CD4-positive, alpha-beta T cell (primary cell): ENCODE measurements at regions not wholly inside any gene's neighbourhood (a gene's known extent, or its start where the extent isn't known, plus 50 kb on each side); places are given as distances from the start of the nearest gene placed in this dataset.

Experiments
- ATAC-seq: fragments of 200-7000 bp; cut with Tn5 transposase; one replicate; pipeline ENCODE4 v1.10.0; 2022; ENCODE audit warnings: mild to moderate bottlenecking; ENCODE audit not compliant: poor library complexity
- CTCF ChIA-PET: fragments of 350-600 bp; sonication (Branson Sonifier 250); formaldehyde crosslinking; loops from one replicate; lab custom pipeline; 2021; ENCODE audit warnings: antibody characterized with exemption, inconsistent platforms; lab: Charles Lee
- POLR2A ChIA-PET: fragments of 350-600 bp; sonication (Branson Sonifier 250); formaldehyde crosslinking; loops from one replicate; lab custom pipeline; 2021; ENCODE audit warnings: antibody characterized with exemption, inconsistent platforms; lab: Charles Lee
- DNase-seq, 14 experiments: peaks; one replicate each; pipeline ENCODE4 v3.0.0-alpha.2; 2013 to 2020; ENCODE audit warnings: mixed read lengths in 2 of 14
- H3K27ac ChIP-seq, 2 donors: one replicate each; pipeline versions ENCODE4 v1.5.1 to v1.7.0; 2013; ENCODE audit warnings: low read length in 2 of 2, low read depth in 1 of 2, mild to moderate bottlenecking in 1 of 2
- H3K27me3 ChIP-seq, 2 experiments: 1 replicate in 1 of 2; 2 replicates in 1 of 2; pipeline versions ENCODE4 v1.6.1 to v1.7.0; 2013; ENCODE audit warnings: low read length in 2 of 2, control low read depth in 1 of 2, mild to moderate bottlenecking in 1 of 2, moderate library complexity in 1 of 2; ENCODE audit not compliant: insufficient read depth in 2 of 2, control insufficient read depth in 1 of 2
- H3K36me3 ChIP-seq: one replicate; pipeline ENCODE4 v1.6.1; 2013; ENCODE audit warnings: low read length, control low read depth; ENCODE audit not compliant: insufficient read depth
- H3K4me1 ChIP-seq: one replicate; pipeline ENCODE4 v1.6.1; 2013; ENCODE audit warnings: low read length, control low read depth; ENCODE audit not compliant: insufficient read depth
- H3K4me3 ChIP-seq: one replicate; pipeline ENCODE4 v1.5.1; 2013; ENCODE audit warnings: mild to moderate bottlenecking, low read length, moderate library complexity
- H3K9me3 ChIP-seq, 2 experiments: 1 replicate in 1 of 2; 2 replicates in 1 of 2; pipeline versions ENCODE4 v1.6.1 to v1.7.0; 2013; ENCODE audit warnings: low read length in 2 of 2, mild to moderate bottlenecking in 2 of 2, control low read depth in 1 of 2, moderate library complexity in 1 of 2; ENCODE audit not compliant: control insufficient read depth in 1 of 2, insufficient read depth in 1 of 2
- H3K27ac Mint-ChIP-seq: one replicate; pipeline ENCODE4 v1.8.0; 2020; ENCODE audit warnings: mixed read lengths
- H3K27me3 Mint-ChIP-seq: one replicate; pipeline ENCODE4 v1.8.0; 2021; ENCODE audit warnings: mixed read lengths
- H3K36me3 Mint-ChIP-seq: one replicate; pipeline ENCODE4 v1.8.0; 2021; ENCODE audit warnings: low read depth, mixed read lengths
- H3K4me1 Mint-ChIP-seq: one replicate; pipeline ENCODE4 v1.8.0; 2021; ENCODE audit warnings: low read depth, mixed read lengths
- H3K4me3 Mint-ChIP-seq: one replicate; pipeline ENCODE4 v1.8.0; 2020; ENCODE audit warnings: mild to moderate bottlenecking, mixed read lengths
- H3K9me3 Mint-ChIP-seq: one replicate; pipeline ENCODE4 v1.8.0; 2020; ENCODE audit warnings: mixed read lengths
- CTCF ChIP-seq: fragments of 200-600 bp; IDR thresholded peaks from one replicate; pipeline ENCODE4 v1.8.0; 2022; ENCODE audit warnings: antibody characterized with exemption, mild to moderate bottlenecking
- intact Hi-C, 2 experiments: fragments of 100-400 bp; cut with DNase I in 1 of 2; cut with micrococcal nuclease in 1 of 2; formaldehyde crosslinking; loops; one replicate each; pipeline versions ENCODE4 v1.15.1 to v1.9.0; 2023 to 2025; cut with DNase I, micrococcal nuclease

DNA sequence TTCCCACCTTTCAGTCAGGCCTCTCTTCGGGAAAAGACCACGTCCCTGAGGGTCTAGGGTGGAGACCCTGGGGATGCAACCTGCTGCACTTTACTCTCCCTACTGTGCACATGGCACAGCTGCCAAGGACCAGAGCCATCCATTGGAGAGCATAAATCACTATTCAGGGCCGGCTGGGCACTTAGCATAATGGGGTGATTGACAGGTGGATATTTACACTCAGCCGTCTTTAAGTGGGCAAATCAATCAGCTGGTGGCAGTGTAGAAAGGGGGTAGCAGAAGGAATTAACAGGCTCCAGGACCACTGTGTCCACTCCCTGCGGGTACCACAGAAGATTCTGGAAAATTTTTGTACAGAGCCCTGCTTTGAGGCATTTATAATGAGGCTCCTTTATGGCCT, 87.3 kb upstream of the IRX6 start:
- no peak for TF ChIP-seq CTCF
- Mint-ChIP-seq H3K4me1 (no peaks in the 10 kb centered on the region), H3K27me3 (peaks cover 35% of the 10 kb centered on the region), H3K9me3 (no peaks in the 10 kb centered on the region), H3K4me3 (no peak overlapping the region), H3K27ac (no peak overlapping the region), H3K36me3 (no peaks in the 10 kb centered on the region)
- H3K27ac ChIP-seq: no peak overlapping the region
- H3K27me3 ChIP-seq: peaks cover 0 to 5% of the 10 kb centered on the region in 2 experiments
- no peaks in the 10 kb centered on the region for H3K4me1 ChIP-seq
- no peak overlapping the region for H3K4me3 ChIP-seq
- H3K9me3 ChIP-seq: no peaks in the 10 kb centered on the region
- ChIA-PET POLR2A (no interaction called here), CTCF (no interaction called here)
- DNase-seq (no peak), ATAC-seq (no peak)
- intact Hi-C loops: no loop called here
- H3K36me3 ChIP-seq: no peaks in the 10 kb centered on the region

DNA sequence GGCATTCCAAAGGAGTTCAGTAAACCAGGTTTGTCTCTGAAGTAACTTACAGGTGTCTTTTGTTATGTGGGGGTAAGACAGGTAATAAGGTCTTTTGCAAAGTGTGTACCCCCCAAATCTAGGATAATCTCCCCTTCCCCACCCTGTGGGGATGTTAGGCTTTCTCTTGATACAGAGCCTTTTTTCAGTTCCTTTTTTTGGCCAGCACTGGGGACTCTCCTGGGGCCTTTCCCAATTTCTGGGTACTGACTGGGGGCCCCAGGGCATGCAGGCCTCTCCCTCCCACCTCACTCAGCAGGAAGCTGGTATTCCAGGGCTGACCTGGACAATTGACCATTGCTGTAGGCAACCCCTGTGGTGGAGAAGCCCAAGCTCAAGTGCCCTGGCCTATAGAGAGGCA, 84.3 kb upstream of the IRX6 start:
- ChIA-PET POLR2A (no interaction called here), CTCF (no interaction called here)
- no peak for ATAC-seq
- peaks cover 50% of the 10 kb centered on the region for H3K27me3 Mint-ChIP-seq
- no peak overlapping the region for H3K4me3 Mint-ChIP-seq
- H3K4me1 Mint-ChIP-seq: no peaks in the 10 kb centered on the region
- no peaks in the 10 kb centered on the region for H3K36me3 ChIP-seq
- no peaks in the 10 kb centered on the region for H3K9me3 Mint-ChIP-seq
- H3K4me3 ChIP-seq: no peak overlapping the region
- H3K4me1 ChIP-seq: no peaks in the 10 kb centered on the region
- no peaks in the 10 kb centered on the region for H3K36me3 Mint-ChIP-seq
- no peak for DNase-seq
- TF ChIP-seq CTCF: no peak
- H3K27ac Mint-ChIP-seq: no peak overlapping the region
- H3K9me3 ChIP-seq: no peaks in the 10 kb centered on the region
- peaks cover 0 to 2% of the 10 kb centered on the region in 2 experiments for H3K27me3 ChIP-seq
- H3K27ac ChIP-seq: no peak overlapping the region
- intact Hi-C loops: no loop called here

DNA sequence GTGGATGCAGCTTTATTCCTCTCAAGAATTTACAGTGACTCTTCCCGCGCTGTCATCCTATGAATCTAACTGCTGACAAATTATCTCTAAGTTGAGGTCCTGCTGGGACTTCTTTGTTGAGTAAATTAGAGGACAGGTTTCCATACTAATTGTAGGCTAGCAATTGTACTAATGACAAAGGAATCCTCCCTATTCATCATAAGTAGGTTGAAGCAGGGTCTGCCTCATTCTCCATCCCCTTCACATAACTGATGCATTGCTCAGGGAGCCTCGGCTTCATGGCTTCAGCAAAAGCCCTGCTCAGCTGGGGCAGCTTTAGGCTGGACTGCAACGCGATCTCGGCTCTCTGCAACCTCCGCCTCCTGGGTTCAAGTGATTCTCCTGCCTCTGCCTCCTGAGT, 83.1 kb upstream of the IRX6 start:
- Histone ChIP-seq H3K4me3 (no peak overlapping the region), H3K4me1 (no peaks in the 10 kb centered on the region), H3K27ac (no peak overlapping the region), H3K36me3 (no peaks in the 10 kb centered on the region), H3K27me3 (peaks cover 0 to 2% of the 10 kb centered on the region in 2 experiments), H3K9me3 (no peaks in the 10 kb centered on the region)
- intact Hi-C loops: no loop called here
- POLR2A ChIA-PET: no interaction called here
- DNase-seq (no peak), ATAC-seq (no peak)
- Mint-ChIP-seq H3K27ac (no peak overlapping the region), H3K4me1 (no peaks in the 10 kb centered on the region), H3K27me3 (peaks cover 46% of the 10 kb centered on the region), H3K9me3 (no peaks in the 10 kb centered on the region), H3K36me3 (no peaks in the 10 kb centered on the region), H3K4me3 (no peak overlapping the region)
- CTCF ChIA-PET: no interaction called here
- no peak for TF ChIP-seq CTCF
